Coronary artery (tissue), 2 donors: ENCODE measurements at regions not wholly inside any gene's neighbourhood (a gene's known extent, or its start where the extent isn't known, plus 50 kb on each side); places are given as distances from the start of the nearest gene placed in this dataset.

Experiments used
- DNase-seq: peaks from one replicate; pipeline ENCODE4 v3.0.0-alpha.2; 2017; ENCODE audit warnings: low spot score
- H3K27ac ChIP-seq, 2 donors: fragments of 200-600 bp; sonication (generic); one replicate each; pipeline ENCODE4 v1.5.1; 2016 to 2019
- H3K4me3 ChIP-seq: fragments of 200-600 bp; sonication (generic); 2 replicates; pipeline ENCODE4 v1.5.1; 2016; ENCODE audit warnings: mild to moderate bottlenecking, moderate library complexity
- TF ChIP-seq, protein P1 (sequence below): fragments of 200-600 bp; sonication (generic); IDR thresholded peaks from one replicate; pipeline ENCODE4 v1.5.1; 2019; ENCODE audit warnings: antibody characterized with exemption

DNA sequence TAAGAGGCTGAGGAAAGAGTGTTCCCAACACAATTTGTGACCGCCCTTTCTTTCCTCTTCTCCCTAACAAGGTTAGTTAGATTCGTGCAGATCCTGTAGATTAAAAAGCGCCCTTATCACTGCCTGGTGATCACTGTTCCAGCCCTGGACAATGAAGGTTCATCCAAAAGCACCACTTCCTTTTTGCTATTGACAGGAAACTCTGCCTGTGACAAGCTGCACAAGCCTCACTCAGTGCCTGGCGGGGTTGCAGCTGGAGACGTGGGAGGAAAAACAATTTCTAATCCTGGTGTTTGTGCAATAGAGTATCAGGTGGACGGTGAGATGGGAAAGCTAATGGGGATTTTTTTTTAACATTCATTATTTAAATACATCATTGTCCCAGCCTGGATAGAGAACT is 105.9 kb upstream of the CAV2 start:
- H3K4me3 ChIP-seq: no peak overlapping the region
- no peak for DNase-seq
- peak overlapping the region; percentile 50 to 72 for H3K27ac ChIP-seq
- TF ChIP-seq, protein P1, sequence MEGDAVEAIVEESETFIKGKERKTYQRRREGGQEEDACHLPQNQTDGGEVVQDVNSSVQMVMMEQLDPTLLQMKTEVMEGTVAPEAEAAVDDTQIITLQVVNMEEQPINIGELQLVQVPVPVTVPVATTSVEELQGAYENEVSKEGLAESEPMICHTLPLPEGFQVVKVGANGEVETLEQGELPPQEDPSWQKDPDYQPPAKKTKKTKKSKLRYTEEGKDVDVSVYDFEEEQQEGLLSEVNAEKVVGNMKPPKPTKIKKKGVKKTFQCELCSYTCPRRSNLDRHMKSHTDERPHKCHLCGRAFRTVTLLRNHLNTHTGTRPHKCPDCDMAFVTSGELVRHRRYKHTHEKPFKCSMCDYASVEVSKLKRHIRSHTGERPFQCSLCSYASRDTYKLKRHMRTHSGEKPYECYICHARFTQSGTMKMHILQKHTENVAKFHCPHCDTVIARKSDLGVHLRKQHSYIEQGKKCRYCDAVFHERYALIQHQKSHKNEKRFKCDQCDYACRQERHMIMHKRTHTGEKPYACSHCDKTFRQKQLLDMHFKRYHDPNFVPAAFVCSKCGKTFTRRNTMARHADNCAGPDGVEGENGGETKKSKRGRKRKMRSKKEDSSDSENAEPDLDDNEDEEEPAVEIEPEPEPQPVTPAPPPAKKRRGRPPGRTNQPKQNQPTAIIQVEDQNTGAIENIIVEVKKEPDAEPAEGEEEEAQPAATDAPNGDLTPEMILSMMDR: no peak

DNA sequence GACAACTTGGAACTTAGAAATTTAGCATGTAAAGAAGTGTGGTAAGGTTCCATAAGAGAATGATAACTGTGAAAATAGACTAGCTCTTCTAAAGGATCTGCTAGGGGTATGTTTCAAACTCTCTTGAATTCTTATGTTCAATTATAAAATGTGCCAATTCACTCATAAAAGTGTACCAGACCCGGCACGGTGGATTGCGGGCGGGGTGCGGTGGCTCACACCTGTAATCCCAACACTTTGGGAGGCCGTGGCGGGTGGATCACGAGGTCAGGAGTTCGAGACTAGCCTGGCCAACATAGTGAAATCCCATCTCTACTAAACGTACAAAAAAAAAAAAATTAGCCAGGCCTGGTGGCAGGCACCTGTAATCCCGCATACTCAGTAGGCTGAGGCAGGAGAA is 105.4 kb upstream of the CAV2 start:
- H3K4me3 ChIP-seq: no peak overlapping the region
- no peak for DNase-seq
- peak overlapping the region; percentile 50 to 72 for H3K27ac ChIP-seq
- TF ChIP-seq, protein P1: no peak

DNA sequence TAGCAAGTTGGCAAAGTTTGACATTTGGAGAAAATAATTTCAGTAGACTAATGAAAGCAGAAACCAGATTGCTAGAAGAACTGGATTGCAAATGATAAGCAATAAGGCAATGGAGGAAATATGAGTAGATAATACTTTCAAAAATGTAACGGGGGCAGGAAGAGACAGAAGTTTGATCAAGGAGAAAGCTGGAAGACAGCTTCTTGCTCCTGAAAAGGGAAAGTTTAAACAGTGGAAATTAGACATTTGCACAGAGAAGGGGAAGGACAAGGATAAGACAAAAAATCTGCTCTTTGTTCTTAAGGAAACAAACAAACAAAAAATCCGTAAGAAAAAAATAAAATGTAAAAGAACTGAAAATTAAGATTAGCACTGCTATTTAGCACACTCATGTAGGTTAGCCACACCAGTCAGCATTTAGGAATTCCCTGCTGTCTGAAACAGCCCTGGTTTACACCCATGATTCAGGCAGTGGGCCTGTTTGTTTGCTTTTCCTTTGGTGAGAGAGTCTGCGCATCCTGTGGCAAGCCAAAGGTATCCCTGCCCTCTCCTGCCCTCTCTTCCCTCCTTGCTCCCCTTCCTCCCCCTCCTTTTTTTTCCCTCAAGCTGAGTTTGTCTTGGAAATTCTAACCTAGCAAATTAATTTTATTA is 104.3 kb upstream of the CAV2 start:
- no peak for DNase-seq
- TF ChIP-seq, protein P1: no peak
- Histone ChIP-seq H3K4me3 (no peak overlapping the region), H3K27ac (peak overlapping the region; percentile 45 to 54)

DNA sequence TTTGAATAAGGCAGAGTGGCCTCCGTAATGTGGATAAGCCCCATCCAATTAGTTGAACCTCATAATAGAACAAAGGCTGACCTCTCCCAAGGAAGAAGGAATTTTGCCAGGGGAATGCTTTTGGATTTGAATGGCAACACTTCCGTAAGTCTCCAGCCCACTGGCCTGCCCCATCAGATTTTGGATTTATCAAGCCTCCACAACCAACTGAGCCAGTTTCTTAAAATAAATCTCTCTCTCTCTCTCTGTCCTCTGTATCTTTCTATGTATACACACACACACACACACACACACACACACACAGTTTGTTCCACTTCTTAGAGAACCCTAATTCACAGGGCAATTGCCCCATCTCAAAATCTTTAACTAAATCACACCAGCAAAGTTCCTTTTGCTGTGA is 100.9 kb upstream of the CAV2 start:
- H3K27ac ChIP-seq: no peak overlapping the region
- no peak for DNase-seq
- H3K4me3 ChIP-seq: no peak overlapping the region
- TF ChIP-seq, protein P1: no peak

DNA sequence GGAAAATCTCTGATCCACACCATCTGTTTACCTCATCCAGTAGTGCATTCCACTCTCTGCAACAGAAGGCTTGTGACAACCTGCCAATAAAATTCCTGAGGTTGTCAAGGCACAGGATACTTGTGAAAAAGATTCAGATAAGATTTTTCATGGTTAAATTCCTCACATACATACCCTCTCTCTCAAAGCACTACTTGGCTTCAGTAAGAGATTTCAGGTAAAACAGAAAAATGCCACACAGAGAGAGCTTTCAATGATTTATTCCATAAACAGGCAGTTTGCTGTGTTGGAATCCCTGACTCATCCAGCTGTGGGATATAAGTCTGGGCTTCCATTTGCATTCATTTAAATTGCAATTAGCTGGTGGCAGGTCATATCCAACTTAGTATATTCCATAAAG is 99.7 kb upstream of the CAV2 start:
- no peak for DNase-seq
- H3K4me3 ChIP-seq: no peak overlapping the region
- H3K27ac ChIP-seq: no peak overlapping the region
- TF ChIP-seq, protein P1: no peak

DNA sequence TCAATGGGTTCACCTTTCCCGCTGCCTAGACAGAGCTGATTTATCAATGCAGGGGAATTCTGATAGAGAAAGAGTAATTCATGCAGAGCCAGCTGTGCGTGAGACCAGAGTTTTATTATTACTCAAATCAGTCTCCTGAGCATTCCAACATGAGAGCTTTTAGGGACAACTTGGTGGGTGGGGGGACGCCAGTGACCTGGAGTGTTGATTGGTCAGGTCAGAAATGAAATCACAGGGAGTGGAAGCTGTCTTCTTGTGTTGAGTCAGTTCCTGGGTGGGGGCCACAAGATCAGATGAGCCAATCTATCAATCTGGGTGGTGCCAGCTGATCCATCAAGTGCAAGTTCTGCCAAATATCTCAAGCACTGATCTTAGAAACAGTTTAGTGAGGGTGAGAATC is 99.0 kb upstream of the CAV2 start:
- no peak for DNase-seq
- H3K4me3 ChIP-seq: no peak overlapping the region
- no peak overlapping the region for H3K27ac ChIP-seq
- TF ChIP-seq, protein P1: no peak

DNA sequence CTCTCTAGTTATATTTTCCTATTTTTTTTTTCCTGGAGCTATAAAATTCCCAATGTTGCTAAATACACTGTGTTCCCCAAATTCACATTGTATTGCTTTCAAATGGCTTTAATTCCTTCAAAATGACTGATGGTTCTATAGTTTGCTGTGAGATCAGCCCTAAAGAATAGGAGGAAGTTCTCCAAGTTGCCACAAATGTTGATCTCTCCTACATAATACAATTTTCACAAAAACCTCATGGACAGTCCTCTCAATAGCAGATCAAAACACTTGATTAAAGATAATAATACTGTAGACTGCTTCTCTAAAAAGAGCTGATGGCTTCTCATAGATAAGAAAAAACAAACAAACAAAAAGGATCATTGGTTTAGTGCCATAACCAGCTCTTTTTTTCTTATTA is 97.8 kb upstream of the CAV2 start:
- TF ChIP-seq, protein P1: no peak
- Histone ChIP-seq H3K4me3 (no peak overlapping the region), H3K27ac (no peak overlapping the region)
- DNase-seq: no peak
